ENCODE measurements at regions not wholly inside any gene's neighbourhood (a gene's known extent, or its start where the extent isn't known, plus 50 kb on each side); places are given as distances from the start of the nearest gene placed in this dataset.

GRCh38 chr15:35306361-35306981 is 221.4 kb upstream of the NANOGP8 start:
- Histone ChIP-seq H3K9me3 (no peaks in the 10 kb centered on the region), H3K4me1 (peaks cover 11 to 61% (median 38%) of the 10 kb centered on the region in 4 donors), H3K27me3 (no peaks in the 10 kb centered on the region), H3K27ac (peak overlapping the region; percentile 75 to 88 (median 81)), H3K4me3 (no peak overlapping the region), H3K36me3 (no peaks in the 10 kb centered on the region)
- in situ Hi-C loops (cut with MboI; ENCODE audit: low pct_ligation_motif_present in 1 of 4, low pct_unique_long_range_greater_than_20kb in 1 of 4, low sequenced_read_pairs in 3 of 4) = no loop called here
- WGBS, 2 donors (ENCODE audit: low coverage in 1 of 2) = 44 to 49% methylated on average over 4 of the region's 4 CpGs
- no peak for TF ChIP-seq CTCF (IDR thresholded peaks at IDR 0.05)
- no peak for TF ChIP-seq POLR2AphosphoS5 (IDR thresholded peaks at IDR 0.05)
- TF ChIP-seq POLR2A (IDR thresholded peaks at IDR 0.05) = no peak
- no peak for TF ChIP-seq EP300 (IDR thresholded peaks at IDR 0.05; ENCODE audit: low read depth)
- peak; percentile 54 for DNase-seq
- intact Hi-C loops (cut with DNase I; ENCODE audit: low total_unique reads) = loop anchor here (2.0 kb wide), 1 partner anchor 20 kb away; no protein-coding TSS in a partner anchor

GRCh38 chr15:35305946-35306345 is 220.9 kb upstream of the NANOGP8 start:
- H3K27ac ChIP-seq = peak overlapping the region; percentile 75 to 88 (median 81)
- intact Hi-C loops (cut with DNase I; ENCODE audit: low total_unique reads) (loop anchor here (2.0 kb wide), 1 partner anchor 21 kb away; no protein-coding TSS in a partner anchor), in situ Hi-C loops (cut with MboI; ENCODE audit: low pct_ligation_motif_present in 1 of 4, low pct_unique_long_range_greater_than_20kb in 1 of 4, low sequenced_read_pairs in 3 of 4) (no loop called here)
- H3K4me3 ChIP-seq = no peak overlapping the region
- peaks cover 11 to 58% (median 38%) of the 10 kb centered on the region in 4 donors for H3K4me1 ChIP-seq
- TF ChIP-seq EP300 (IDR thresholded peaks at IDR 0.05; ENCODE audit: low read depth) (no peak), CTCF (IDR thresholded peaks at IDR 0.05) (no peak), POLR2AphosphoS5 (IDR thresholded peaks at IDR 0.05) (peak in 1 of 3 donors; percentile 21), POLR2A (IDR thresholded peaks at IDR 0.05) (no peak)
- no peaks in the 10 kb centered on the region for H3K9me3 ChIP-seq
- DNase-seq = no peak
- H3K27me3 ChIP-seq = no peaks in the 10 kb centered on the region
- H3K36me3 ChIP-seq = no peaks in the 10 kb centered on the region

- intact Hi-C loops (cut with DNase I; ENCODE audit: low total_unique reads) = no loop called here
- Histone ChIP-seq H3K27me3 (no peaks in the 10 kb centered on the region), H3K9me3 (no peaks in the 10 kb centered on the region), H3K4me1 (peaks cover 10 to 53% (median 38%) of the 10 kb centered on the region in 4 donors), H3K36me3 (no peaks in the 10 kb centered on the region), H3K4me3 (no peak overlapping the region), H3K27ac (peak overlapping the region; percentile 75 to 88 (median 81))
- WGBS, 2 donors (ENCODE audit: low coverage in 1 of 2) = 75% methylated on average over 2 of the region's 2 CpGs
- in situ Hi-C loops (cut with MboI; ENCODE audit: low pct_ligation_motif_present in 1 of 4, low pct_unique_long_range_greater_than_20kb in 1 of 4, low sequenced_read_pairs in 3 of 4) = no loop called here
- no peak for DNase-seq
- TF ChIP-seq POLR2AphosphoS5 (IDR thresholded peaks at IDR 0.05) (no peak), EP300 (IDR thresholded peaks at IDR 0.05; ENCODE audit: low read depth) (no peak), CTCF (IDR thresholded peaks at IDR 0.05) (no peak), POLR2A (IDR thresholded peaks at IDR 0.05) (no peak)
These were observed 220.0 kb upstream of the NANOGP8 start for GRCh38 chr15:35305031-35305550.

DNA sequence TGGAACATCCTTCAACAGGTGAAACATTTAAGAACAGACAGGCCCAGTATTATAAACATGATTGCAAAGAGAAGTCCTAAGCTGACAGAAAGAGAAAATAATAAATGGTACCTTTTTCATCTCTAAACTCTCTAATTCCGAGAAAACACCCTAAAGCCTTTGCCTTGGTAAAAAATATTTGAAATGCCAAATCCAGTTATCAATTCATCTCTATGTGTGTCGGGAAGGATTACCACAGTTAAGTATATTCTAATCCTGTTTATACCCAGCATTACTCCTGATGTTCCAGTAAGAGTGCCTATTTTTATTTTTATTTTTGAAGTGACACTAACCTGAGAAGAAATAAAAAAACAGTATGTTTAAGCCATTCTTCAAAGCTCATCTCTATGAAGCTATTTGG is 219.3 kb upstream of the NANOGP8 start:
- H3K4me3 ChIP-seq = no peak overlapping the region
- in situ Hi-C loops (cut with MboI; ENCODE audit: low pct_ligation_motif_present in 1 of 4, low pct_unique_long_range_greater_than_20kb in 1 of 4, low sequenced_read_pairs in 3 of 4) (no loop called here), intact Hi-C loops (cut with DNase I; ENCODE audit: low total_unique reads) (no loop called here)
- H3K27ac ChIP-seq = peak overlapping the region in 1 of 4 donors; percentile 4
- peaks cover 3 to 46% (median 31%) of the 10 kb centered on the region in 4 donors for H3K4me1 ChIP-seq
- H3K27me3 ChIP-seq = no peaks in the 10 kb centered on the region
- H3K9me3 ChIP-seq = no peaks in the 10 kb centered on the region
- no peak for DNase-seq
- TF ChIP-seq CTCF (IDR thresholded peaks at IDR 0.05) (no peak), POLR2A (IDR thresholded peaks at IDR 0.05) (no peak)
- 76 to 100% methylated on average over 1 to 2 of the region's 2 CpGs for WGBS, 2 donors (ENCODE audit: low coverage in 1 of 2)
- no peaks in the 10 kb centered on the region for H3K36me3 ChIP-seq
